ENCODE measurements at regions not wholly inside any gene's neighbourhood (a gene's known extent, or its start where the extent isn't known, plus 50 kb on each side); places are given as distances from the start of the nearest gene placed in this dataset.

- Histone ChIP-seq H3K27me3 (ENCODE audit: insufficient read depth, low read length, poor library complexity, severe bottlenecking) (no peaks in the 10 kb centered on the region), H3K36me3 (ENCODE audit: insufficient read depth, low read length) (no peaks in the 10 kb centered on the region), H3K27ac (ENCODE audit: low read depth, low read length) (no peak overlapping the region), H3K9me3 (ENCODE audit: low read length) (no peaks in the 10 kb centered on the region), H3K4me1 (ENCODE audit: insufficient read depth, low read length) (no peaks in the 10 kb centered on the region), H3K4me3 (ENCODE audit: low read length) (no peak overlapping the region)
- no peaks in the 10 kb centered on the region for H3K9me3 Mint-ChIP-seq
- POLR2A ChIA-PET: no interaction called here
- H3K27ac Mint-ChIP-seq: no peak overlapping the region
- no peaks in the 10 kb centered on the region for H3K36me3 Mint-ChIP-seq
- no peaks in the 10 kb centered on the region for H3K4me1 Mint-ChIP-seq
- H3K4me3 Mint-ChIP-seq: no peak overlapping the region
- DNase-seq: no peak
- H3K27me3 Mint-ChIP-seq: peaks cover 3 to 13% of the 10 kb centered on the region in 2 donors
- CTCF ChIA-PET: no interaction called here
These were observed 71.8 kb downstream of the C4orf33 start for GRCh38 chr4:129167640-129168260.

- H3K4me1 Mint-ChIP-seq: no peaks in the 10 kb centered on the region
- CTCF ChIA-PET: no interaction called here
- H3K36me3 Mint-ChIP-seq: no peaks in the 10 kb centered on the region
- Histone ChIP-seq H3K9me3 (ENCODE audit: low read length) (no peaks in the 10 kb centered on the region), H3K27ac (ENCODE audit: low read depth, low read length) (no peak overlapping the region), H3K4me3 (ENCODE audit: low read length) (no peak overlapping the region), H3K27me3 (ENCODE audit: insufficient read depth, low read length, poor library complexity, severe bottlenecking) (no peaks in the 10 kb centered on the region), H3K4me1 (ENCODE audit: insufficient read depth, low read length) (no peaks in the 10 kb centered on the region), H3K36me3 (ENCODE audit: insufficient read depth, low read length) (no peaks in the 10 kb centered on the region)
- no peaks in the 10 kb centered on the region for H3K9me3 Mint-ChIP-seq
- H3K27ac Mint-ChIP-seq: no peak overlapping the region
- DNase-seq: no peak
- H3K27me3 Mint-ChIP-seq: peaks cover 0 to 25% of the 10 kb centered on the region in 2 donors
- H3K4me3 Mint-ChIP-seq: no peak overlapping the region
- POLR2A ChIA-PET: no interaction called here
These were observed 76.2 kb downstream of the C4orf33 start for GRCh38 chr4:129172181-129172580.

- H3K9me3 Mint-ChIP-seq: no peaks in the 10 kb centered on the region
- ChIA-PET CTCF (no interaction called here), POLR2A (no interaction called here)
These were observed 80.9 kb downstream of the C4orf33 start for GRCh38 chr4:129176864-129177263.

GRCh38 chr4:129179276-129179675, 83.3 kb downstream of the C4orf33 start:
- Histone ChIP-seq H3K36me3 (ENCODE audit: insufficient read depth, low read length) (no peaks in the 10 kb centered on the region), H3K9me3 (ENCODE audit: low read length) (no peaks in the 10 kb centered on the region), H3K4me1 (ENCODE audit: insufficient read depth, low read length) (no peaks in the 10 kb centered on the region), H3K27me3 (ENCODE audit: insufficient read depth, low read length, poor library complexity, severe bottlenecking) (no peaks in the 10 kb centered on the region), H3K4me3 (ENCODE audit: low read length) (no peak overlapping the region), H3K27ac (ENCODE audit: low read depth, low read length) (no peak overlapping the region)
- CTCF ChIA-PET: no interaction called here
- no peak overlapping the region for H3K4me3 Mint-ChIP-seq
- DNase-seq: no peak
- H3K36me3 Mint-ChIP-seq: no peaks in the 10 kb centered on the region
- POLR2A ChIA-PET: no interaction called here
- H3K27me3 Mint-ChIP-seq: peaks cover 0 to 14% of the 10 kb centered on the region in 2 donors
- H3K4me1 Mint-ChIP-seq: no peaks in the 10 kb centered on the region
- H3K9me3 Mint-ChIP-seq: peaks cover 0 to 4% (median 0%) of the 10 kb centered on the region in 5 donors
- H3K27ac Mint-ChIP-seq: no peak overlapping the region

More at GRCh38 chr4:129176864-129177263, 80.9 kb downstream of the C4orf33 start:
- Mint-ChIP-seq H3K4me3 (no peak overlapping the region), H3K4me1 (no peaks in the 10 kb centered on the region), H3K36me3 (no peaks in the 10 kb centered on the region), H3K27me3 (peaks cover 0 to 22% of the 10 kb centered on the region in 2 donors), H3K27ac (no peak overlapping the region)
- no peaks in the 10 kb centered on the region for H3K36me3 ChIP-seq (ENCODE audit: insufficient read depth, low read length)
- H3K4me1 ChIP-seq (ENCODE audit: insufficient read depth, low read length): no peaks in the 10 kb centered on the region
- H3K9me3 ChIP-seq (ENCODE audit: low read length): no peaks in the 10 kb centered on the region
- no peak overlapping the region for H3K27ac ChIP-seq (ENCODE audit: low read depth, low read length)
- DNase-seq: no peak
- no peak overlapping the region for H3K4me3 ChIP-seq (ENCODE audit: low read length)
- no peaks in the 10 kb centered on the region for H3K27me3 ChIP-seq (ENCODE audit: insufficient read depth, low read length, poor library complexity, severe bottlenecking)

GRCh38 chr4:129189630-129190029, 93.7 kb downstream of the C4orf33 start:
- H3K27ac ChIP-seq (ENCODE audit: low read depth, low read length): no peak overlapping the region
- no peaks in the 10 kb centered on the region for H3K27me3 ChIP-seq (ENCODE audit: insufficient read depth, low read length, poor library complexity, severe bottlenecking)
- H3K4me3 ChIP-seq (ENCODE audit: low read length): no peak overlapping the region
- Mint-ChIP-seq H3K27me3 (peaks cover 3 to 31% of the 10 kb centered on the region in 2 donors), H3K9me3 (peaks cover 0 to 6% (median 2%) of the 10 kb centered on the region in 5 donors), H3K36me3 (no peaks in the 10 kb centered on the region), H3K27ac (peak overlapping the region in 1 of 8 donors; percentile 39), H3K4me3 (no peak overlapping the region), H3K4me1 (no peaks in the 10 kb centered on the region)
- ChIA-PET POLR2A (no interaction called here), CTCF (no interaction called here)
- no peak for DNase-seq
- H3K36me3 ChIP-seq (ENCODE audit: insufficient read depth, low read length): no peaks in the 10 kb centered on the region
- no peaks in the 10 kb centered on the region for H3K9me3 ChIP-seq (ENCODE audit: low read length)
- no peaks in the 10 kb centered on the region for H3K4me1 ChIP-seq (ENCODE audit: insufficient read depth, low read length)

- CTCF ChIA-PET: no interaction called here
- peaks cover 0 to 3% (median 0%) of the 10 kb centered on the region in 5 donors for H3K9me3 Mint-ChIP-seq
- POLR2A ChIA-PET: no interaction called here
- no peak for DNase-seq
- H3K27me3 Mint-ChIP-seq: peaks cover 7 to 27% of the 10 kb centered on the region in 2 donors
- Histone ChIP-seq H3K9me3 (ENCODE audit: low read length) (no peaks in the 10 kb centered on the region), H3K27me3 (ENCODE audit: insufficient read depth, low read length, poor library complexity, severe bottlenecking) (no peaks in the 10 kb centered on the region), H3K4me1 (ENCODE audit: insufficient read depth, low read length) (no peaks in the 10 kb centered on the region), H3K4me3 (ENCODE audit: low read length) (no peak overlapping the region), H3K36me3 (ENCODE audit: insufficient read depth, low read length) (no peaks in the 10 kb centered on the region), H3K27ac (ENCODE audit: low read depth, low read length) (no peak overlapping the region)
- H3K27ac Mint-ChIP-seq: no peak overlapping the region
- H3K4me1 Mint-ChIP-seq: no peaks in the 10 kb centered on the region
- no peaks in the 10 kb centered on the region for H3K36me3 Mint-ChIP-seq
- no peak overlapping the region for H3K4me3 Mint-ChIP-seq
These were observed 97.6 kb downstream of the C4orf33 start for GRCh38 chr4:129193357-129194100.

GRCh38 chr4:129208481-129208880, 112.5 kb downstream of the C4orf33 start:
- no peaks in the 10 kb centered on the region for H3K27me3 ChIP-seq (ENCODE audit: insufficient read depth, low read length, poor library complexity, severe bottlenecking)
- H3K4me3 ChIP-seq (ENCODE audit: low read length): no peak overlapping the region
- Mint-ChIP-seq H3K9me3 (no peaks in the 10 kb centered on the region), H3K4me1 (no peaks in the 10 kb centered on the region), H3K27ac (no peak overlapping the region), H3K27me3 (peaks cover 4 to 6% of the 10 kb centered on the region in 2 donors), H3K36me3 (no peaks in the 10 kb centered on the region), H3K4me3 (no peak overlapping the region)
- no peak for DNase-seq
- no peaks in the 10 kb centered on the region for H3K9me3 ChIP-seq (ENCODE audit: low read length)
- CTCF ChIA-PET: no interaction called here
- no peaks in the 10 kb centered on the region for H3K36me3 ChIP-seq (ENCODE audit: insufficient read depth, low read length)
- H3K27ac ChIP-seq (ENCODE audit: low read depth, low read length): no peak overlapping the region
- H3K4me1 ChIP-seq (ENCODE audit: insufficient read depth, low read length): no peaks in the 10 kb centered on the region
- POLR2A ChIA-PET: no interaction called here

- Histone ChIP-seq H3K27me3 (ENCODE audit: insufficient read depth, low read length, poor library complexity, severe bottlenecking) (no peaks in the 10 kb centered on the region), H3K27ac (ENCODE audit: low read depth, low read length) (no peak overlapping the region), H3K4me3 (ENCODE audit: low read length) (no peak overlapping the region), H3K9me3 (ENCODE audit: low read length) (no peaks in the 10 kb centered on the region), H3K4me1 (ENCODE audit: insufficient read depth, low read length) (no peaks in the 10 kb centered on the region), H3K36me3 (ENCODE audit: insufficient read depth, low read length) (no peaks in the 10 kb centered on the region)
- CTCF ChIA-PET: no interaction called here
- Mint-ChIP-seq H3K4me3 (no peak overlapping the region), H3K9me3 (peaks cover 0 to 1% (median 0%) of the 10 kb centered on the region in 5 donors), H3K4me1 (no peaks in the 10 kb centered on the region), H3K27me3 (peaks cover 1 to 4% of the 10 kb centered on the region in 2 donors), H3K27ac (no peak overlapping the region), H3K36me3 (no peaks in the 10 kb centered on the region)
- POLR2A ChIA-PET: no interaction called here
- DNase-seq: no peak
These were observed 117.7 kb downstream of the C4orf33 start for GRCh38 chr4:129213692-129214091.

Data from CD8-positive, alpha-beta memory T cell (primary cell).